DMS53 treated with DMSO at 0.1 percent for 48 hours (cell line): ENCODE measurements at regions not wholly inside any gene's neighbourhood (a gene's known extent, or its start where the extent isn't known, plus 50 kb on each side); places are given as distances from the start of the nearest gene placed in this dataset.
"Not testable (repeated sequence)": the region's sequence is repeated elsewhere in the genome, so short reads cannot be mapped to it uniquely, and the experiment has no call there.

Experiments used
- DNase-seq: peaks from one replicate; lab custom pipeline; 2025; ENCODE audit not compliant: unreplicated experiment; lab: John Stamatoyannopoulos, UW

DNA sequence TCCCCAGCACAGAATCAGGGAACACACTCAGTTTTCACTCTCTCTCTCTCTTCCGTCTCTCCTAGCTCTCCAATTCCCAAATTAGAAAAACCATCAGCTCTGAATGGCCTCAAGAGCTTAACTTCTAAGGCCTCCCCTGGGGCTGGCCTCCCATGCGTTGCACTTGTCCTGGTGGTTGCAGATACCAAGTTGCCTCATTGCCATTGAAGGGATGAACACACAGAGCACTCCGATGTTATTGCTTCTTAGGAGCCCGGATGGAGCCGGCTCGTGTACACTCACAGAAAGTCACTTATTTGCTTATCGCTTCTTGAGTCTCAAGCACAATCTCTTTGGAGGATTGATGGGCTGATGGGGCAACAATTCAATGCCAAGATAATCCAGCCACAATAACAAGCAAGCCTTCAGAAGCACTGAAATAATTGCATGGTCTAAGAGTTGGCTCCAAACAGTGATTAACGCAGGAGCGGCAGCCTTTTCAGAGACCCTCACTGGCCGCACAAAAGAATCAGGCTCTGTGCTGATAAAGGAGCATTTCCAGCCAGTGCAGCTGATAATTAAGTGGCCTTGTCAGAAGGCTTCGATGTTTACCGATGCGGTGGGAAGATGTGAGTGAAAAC is 175.8 kb upstream of the TMEM132C start:
- DNase-seq = no peak

- DNase-seq = no peak
Observed at GRCh38 chr12:128091951-128092382, 175.0 kb upstream of the TMEM132C start.

DNA sequence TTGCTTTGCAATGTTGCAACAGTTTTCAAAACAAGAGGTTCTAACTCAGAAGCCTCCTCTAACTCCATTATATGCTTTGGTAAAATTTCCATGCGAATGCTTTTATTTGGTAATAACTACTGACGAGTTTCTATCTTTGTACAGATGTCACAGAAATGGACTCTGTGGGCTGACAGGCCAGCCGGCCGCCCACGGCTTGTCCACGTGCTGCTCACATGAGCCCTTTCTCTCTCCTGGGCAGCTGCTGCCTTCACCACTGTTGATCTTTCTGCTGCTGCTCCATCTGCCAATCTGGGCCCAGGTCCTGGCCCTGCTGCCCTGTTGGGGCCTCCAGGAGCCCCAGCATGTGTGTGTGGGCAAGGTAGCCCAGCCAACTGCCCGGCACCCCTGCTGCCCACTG is 168.2 kb upstream of the TMEM132C start:
- DNase-seq = no peak

DNA sequence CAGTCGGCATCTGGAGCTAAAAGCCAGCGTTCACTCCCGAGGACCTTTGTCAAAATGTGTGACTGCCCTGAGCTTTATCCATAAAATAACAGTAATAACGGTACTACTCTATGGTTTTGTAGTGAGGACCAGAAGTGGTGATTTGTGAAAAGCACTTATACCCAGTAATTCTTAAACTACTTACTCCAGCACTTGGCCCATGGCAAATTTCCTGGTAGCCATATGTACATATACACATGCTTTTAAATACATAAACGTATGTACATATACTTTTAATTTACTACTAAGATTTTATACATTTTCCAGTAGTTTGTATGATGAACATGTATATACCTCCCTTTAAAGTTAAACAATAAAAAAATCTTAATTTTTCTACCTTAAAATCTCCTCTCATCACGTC is 163.8 kb upstream of the TMEM132C start:
- no peak for DNase-seq

DNA sequence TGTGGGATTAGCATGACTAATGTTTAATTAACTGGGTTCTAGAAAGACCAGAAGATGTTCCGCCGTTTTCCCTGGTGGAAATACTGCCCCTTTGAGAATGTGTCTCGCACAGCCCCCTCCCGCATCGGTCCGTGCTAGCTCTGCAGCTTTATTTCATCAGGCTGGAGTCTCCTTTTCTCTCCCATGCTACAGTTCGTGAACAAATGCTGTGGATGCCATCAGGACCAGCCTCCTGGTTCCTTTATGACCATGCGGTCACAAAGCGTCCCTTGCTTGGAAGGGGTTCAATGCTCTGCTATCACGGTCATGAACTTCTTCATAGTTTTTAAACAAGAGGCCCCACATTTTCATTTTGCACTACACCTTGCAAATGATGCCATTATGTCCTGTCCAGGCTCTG is 157.7 kb upstream of the TMEM132C start:
- no peak for DNase-seq

- no peak for DNase-seq
Observed at GRCh38 chr12:128109636-128110035, 157.3 kb upstream of the TMEM132C start.

- no peak for DNase-seq
Observed at GRCh38 chr12:128111333-128111732, 155.6 kb upstream of the TMEM132C start.

GRCh38 chr12:128111951-128112350 is 155.0 kb upstream of the TMEM132C start:
- DNase-seq = no peak

- DNase-seq = not testable (repeated sequence)
Observed at GRCh38 chr12:128113250-128113649, 153.7 kb upstream of the TMEM132C start.

GRCh38 chr12:128114485-128114884 is 152.5 kb upstream of the TMEM132C start:
- no peak for DNase-seq

- no peak for DNase-seq
Observed at GRCh38 chr12:128116537-128116936, 150.4 kb upstream of the TMEM132C start.

DNA sequence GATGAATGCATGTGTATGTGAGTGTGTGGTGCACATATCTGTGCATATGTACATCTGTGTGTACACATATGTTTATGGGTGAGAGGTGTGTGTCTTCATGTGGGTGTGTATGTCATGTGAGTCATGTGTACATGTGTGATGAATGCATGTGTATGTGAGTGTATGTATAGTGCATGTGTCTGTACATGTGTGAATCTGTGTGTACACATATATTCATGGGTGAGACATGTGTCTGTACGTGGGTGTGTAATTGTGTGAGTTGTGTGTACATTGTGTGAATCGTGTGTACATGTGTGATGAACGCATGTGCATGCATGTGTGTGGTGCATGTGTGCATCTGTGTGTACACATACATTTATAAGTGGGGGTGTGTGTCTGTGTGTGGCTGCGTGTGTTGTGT is 146.9 kb upstream of the TMEM132C start:
- no peak for DNase-seq

- DNase-seq = no peak
Observed at GRCh38 chr12:128121424-128121823, 145.5 kb upstream of the TMEM132C start.

- DNase-seq = no peak
Observed at GRCh38 chr12:128123096-128123495, 143.9 kb upstream of the TMEM132C start.

- DNase-seq = no peak
Observed at GRCh38 chr12:128131955-128132354, 135.0 kb upstream of the TMEM132C start.

DNA sequence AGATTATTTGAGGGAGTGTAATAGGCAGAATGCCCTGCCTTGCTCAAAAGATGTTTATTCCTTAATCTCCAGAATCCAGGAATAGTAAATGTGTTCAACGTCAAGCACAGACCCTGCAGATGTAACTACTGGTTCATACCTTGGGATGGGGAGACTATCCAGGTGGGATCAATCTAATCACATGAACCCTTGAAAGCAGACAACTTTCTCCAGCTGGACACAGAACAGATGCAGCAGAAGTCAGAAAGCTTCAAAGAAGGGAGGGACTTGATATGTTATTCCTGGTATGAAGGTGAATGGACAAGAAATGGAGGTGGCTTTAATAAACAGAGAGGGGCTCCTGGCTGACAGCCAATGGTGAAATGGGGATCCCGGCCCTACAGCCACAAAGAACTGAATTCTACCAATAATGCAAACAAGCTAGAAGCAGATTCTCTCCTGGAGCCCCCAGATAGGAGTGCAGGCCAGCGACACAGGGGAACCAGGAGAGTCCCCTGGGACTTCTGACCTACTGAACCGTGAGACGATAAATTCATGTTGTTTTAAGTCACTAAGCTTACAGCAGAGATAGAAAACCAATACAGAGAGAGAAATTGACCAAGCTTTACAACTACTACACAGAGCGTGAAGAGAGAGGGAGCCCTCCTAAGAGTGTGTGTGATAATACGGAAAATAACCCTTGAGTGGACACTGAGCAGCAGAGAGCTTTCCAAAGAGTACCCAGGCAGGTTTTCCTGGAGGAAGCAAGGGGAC is 133.5 kb upstream of the TMEM132C start:
- DNase-seq = no peak

GRCh38 chr12:128137140-128137539 is 129.8 kb upstream of the TMEM132C start:
- no peak for DNase-seq

DNA sequence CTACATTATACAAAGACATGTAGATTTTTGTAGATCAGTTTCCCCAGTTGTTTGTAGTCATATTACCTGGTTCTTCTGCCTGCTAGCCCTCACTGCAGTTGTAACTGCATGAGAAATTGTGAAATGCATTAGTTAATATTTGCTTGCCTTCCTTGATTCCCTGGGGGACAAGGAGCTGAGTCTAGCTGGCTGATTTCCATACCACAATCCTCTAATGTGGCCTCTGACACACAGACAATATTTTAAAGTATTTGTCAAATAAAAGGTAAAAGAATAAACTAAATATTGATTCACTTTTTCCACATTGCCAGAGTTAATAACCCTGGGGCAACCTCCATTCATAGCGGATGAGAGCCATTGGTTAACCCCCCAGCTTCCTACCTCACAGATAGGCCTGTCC is 128.8 kb upstream of the TMEM132C start:
- DNase-seq = no peak

- DNase-seq = no peak
Observed at GRCh38 chr12:128140551-128140950, 126.4 kb upstream of the TMEM132C start.

DNA sequence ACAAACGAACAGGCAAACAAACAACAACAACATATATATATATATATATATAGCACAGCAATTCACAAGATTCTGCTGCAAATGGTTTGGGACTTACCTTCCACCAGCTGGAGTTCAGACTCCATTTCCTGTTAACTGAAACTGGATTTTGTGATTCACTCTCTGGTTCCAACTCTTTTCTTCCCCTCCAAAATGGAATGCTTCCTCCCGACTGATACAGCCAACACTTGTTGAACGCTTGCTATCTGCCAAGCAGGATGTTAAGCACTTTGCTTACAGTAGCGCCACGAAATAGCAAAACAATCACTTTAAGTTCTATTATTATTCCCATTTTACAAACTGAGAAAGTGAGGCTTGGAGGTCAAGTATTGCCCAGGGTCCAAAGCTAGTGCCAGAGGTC is 116.0 kb upstream of the TMEM132C start:
- DNase-seq = no peak

DNA sequence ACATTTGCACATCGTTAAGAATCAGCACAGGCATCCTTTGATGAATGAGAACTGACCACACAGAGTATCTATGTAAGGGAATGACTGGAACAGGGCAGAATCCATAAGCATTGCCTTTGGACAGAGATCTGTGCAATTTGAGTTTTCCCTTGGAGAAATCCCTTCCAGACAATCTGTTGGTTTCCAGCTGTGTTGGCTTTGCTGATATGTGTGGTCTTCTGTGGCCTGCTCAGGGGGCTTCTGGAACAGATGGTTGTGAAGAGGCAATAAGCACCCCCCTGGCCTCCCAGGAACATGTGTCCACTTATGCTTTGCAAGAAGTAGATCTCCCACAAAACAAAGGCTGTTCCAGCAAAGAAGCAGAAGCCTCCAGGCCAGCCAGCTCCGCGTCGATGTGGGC is 111.4 kb upstream of the TMEM132C start:
- no peak for DNase-seq

DNA sequence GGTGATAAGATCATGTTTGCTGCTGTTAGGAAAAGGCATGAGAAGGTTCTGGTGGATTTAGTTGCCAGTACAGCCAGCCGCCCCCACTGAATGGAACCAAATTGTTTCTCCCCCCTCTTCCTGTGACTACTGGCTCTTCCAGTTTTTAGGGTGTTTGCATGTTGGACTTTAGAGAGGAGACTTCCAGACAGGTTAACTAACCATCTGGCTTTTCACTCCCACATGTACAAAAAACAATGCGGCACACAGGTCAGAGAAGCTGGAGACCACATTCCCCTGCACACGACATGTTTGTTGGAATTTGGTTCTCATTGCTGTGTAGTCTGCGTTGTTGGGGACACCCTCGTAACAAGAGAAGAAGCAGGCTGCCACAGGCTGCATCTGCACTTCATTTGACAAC is 103.9 kb upstream of the TMEM132C start:
- DNase-seq = no peak

- no peak for DNase-seq
Observed at GRCh38 chr12:128164533-128164932, 102.4 kb upstream of the TMEM132C start.
